ENCODE measurements at regions not wholly inside any gene's neighbourhood (a gene's known extent, or its start where the extent isn't known, plus 50 kb on each side); places are given as distances from the start of the nearest gene placed in this dataset.

DNA sequence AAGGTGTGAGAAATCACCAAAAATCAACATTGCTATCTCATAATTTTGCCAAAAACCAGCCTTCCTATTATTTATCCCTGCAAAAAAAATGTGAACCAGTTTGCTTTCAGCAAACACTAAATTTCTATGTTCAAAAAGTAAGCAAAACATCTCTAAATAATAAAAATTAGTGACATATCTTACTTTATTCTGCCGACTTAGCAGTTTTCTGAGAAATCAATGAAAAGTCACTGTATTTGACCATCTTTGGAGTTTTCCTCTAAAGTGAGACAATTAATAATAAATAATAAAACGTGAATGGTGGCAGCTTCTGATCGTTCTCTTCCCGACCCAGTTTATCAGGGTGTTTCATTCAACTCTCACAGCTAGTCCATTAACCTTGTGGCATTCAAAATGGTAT is 158.6 kb upstream of the TARS1 start:
- TF ChIP-seq CTCF (IDR thresholded peaks at IDR 0.05) (no peak), GATA3 (IDR thresholded peaks at IDR 0.05; ENCODE audit: borderline replicate concordance) (no peak), EHF (CRISPR knock-in tag; IDR thresholded peaks at IDR 0.05) (no peak), EP300 (IDR thresholded peaks at IDR 0.05) (no peak), MYC (IDR thresholded peaks at IDR 0.05; ENCODE audit: borderline replicate concordance, low read length) (no peak), ZC3H11A (IDR thresholded peaks at IDR 0.05) (no peak), ELK1 (IDR thresholded peaks at IDR 0.05; ENCODE audit: low read depth, low read length) (no peak), RCOR1 (IDR thresholded peaks at IDR 0.05; ENCODE audit: low read depth, low read length) (no peak), CHD4 (IDR thresholded peaks at IDR 0.05; ENCODE audit: borderline replicate concordance) (no peak), MAFK (IDR thresholded peaks at IDR 0.05; ENCODE audit: partially characterized antibody) (peak; percentile 96)

Data from A549 (cell line).